ENCODE measurements at regions not wholly inside any gene's neighbourhood (a gene's known extent, or its start where the extent isn't known, plus 50 kb on each side); places are given as distances from the start of the nearest gene placed in this dataset.

- DNase-seq, result no peak
Observed at GRCh38 chr4:3384391-3384770, 57.4 kb upstream of the HGFAC start.

GRCh38 chr4:3384771-3385710 lies 56.7 kb upstream of the HGFAC start:
- peak; percentile 59 for DNase-seq

GRCh38 chr4:3385711-3386420 lies 55.9 kb upstream of the HGFAC start:
- no peak for DNase-seq

- DNase-seq, result no peak
Observed at GRCh38 chr4:3386526-3386925, 55.2 kb upstream of the HGFAC start.

GRCh38 chr4:3387154-3387942 lies 54.4 kb upstream of the HGFAC start:
- DNase-seq, result no peak

- DNase-seq, result peak; percentile 61
Observed at GRCh38 chr4:3387943-3388361, 53.8 kb upstream of the HGFAC start.

- peak; percentile 38 for DNase-seq
Observed at GRCh38 chr4:3388471-3389232, 53.1 kb upstream of the HGFAC start.

GRCh38 chr4:3389233-3390215 lies 52.2 kb upstream of the HGFAC start:
- DNase-seq, result no peak

GRCh38 chr4:3390288-3390811 lies 51.4 kb upstream of the HGFAC start:
- no peak for DNase-seq

GRCh38 chr4:3391422-3391821 lies 50.3 kb upstream of the HGFAC start:
- DNase-seq, result no peak
